OCI-LY3 (cell line): ENCODE measurements at regions not wholly inside any gene's neighbourhood (a gene's known extent, or its start where the extent isn't known, plus 50 kb on each side); places are given as distances from the start of the nearest gene placed in this dataset.

Source experiments
- H2AFZ ChIP-seq: fragments of 200-600, 300-600 bp; shearing (Covaris generic); 2 replicates; pipeline ENCODE4 v1.6.0; 2014; ENCODE audit warnings: antibody characterized with exemption, low read depth, low read length
- H3K27ac ChIP-seq: fragments of 200-600, 300-600 bp; sonication (generic); 2 replicates; pipeline ENCODE4 v1.5.1; 2014; ENCODE audit warnings: mild to moderate bottlenecking, low read length, moderate library complexity, mixed read lengths
- H3K27me3 ChIP-seq: fragments of 200-600, 300-600 bp; sonication (generic); 2 replicates; pipeline ENCODE4 v1.6.1; 2014; ENCODE audit warnings: low read depth, low read length, mixed read lengths
- H3K36me3 ChIP-seq: fragments of 200-600, 300-600 bp; sonication (generic); replicated peaks from 2 replicates; pipeline ENCODE3; 2014; ENCODE audit warnings: low read depth, low read length, mixed read lengths
- H3K4me1 ChIP-seq: fragments of 300-600, 200-600 bp; sonication (generic); 2 replicates; pipeline ENCODE4 v1.6.1; 2014; ENCODE audit warnings: low read length, mixed read lengths
- H3K4me2 ChIP-seq: fragments of 200-600, 300-600 bp; sonication (generic); 2 replicates; pipeline ENCODE4 v1.6.1; 2014; ENCODE audit warnings: low read length, mixed read lengths
- H3K4me3 ChIP-seq: fragments of 300-600, 200-600 bp; sonication (generic); 2 replicates; pipeline ENCODE4 v1.5.1; 2014; ENCODE audit warnings: antibody characterized with exemption, mild to moderate bottlenecking, low read length, moderate library complexity
- H3K79me2 ChIP-seq: fragments of 300-600, 200-600 bp; shearing (Covaris generic); 2 replicates; pipeline ENCODE4 v1.6.1; 2014; ENCODE audit warnings: mild to moderate bottlenecking, low read length, mixed read lengths
- H3K9ac ChIP-seq: fragments of 300-600, 200-600 bp; shearing (Covaris generic); 2 replicates; pipeline ENCODE4 v1.6.0; 2014; ENCODE audit warnings: mild to moderate bottlenecking, low read length, moderate library complexity
- H3K9me3 ChIP-seq: fragments of 200-600, 300-600 bp; shearing (Covaris generic); 2 replicates; pipeline ENCODE4 v1.6.1; 2014; ENCODE audit warnings: low read length, mixed read lengths; ENCODE audit not compliant: insufficient read depth
- H4K20me1 ChIP-seq: fragments of 200-600, 300-600 bp; sonication (generic); 2 replicates; pipeline ENCODE4 v1.6.1; 2016; ENCODE audit warnings: low read length, mixed read lengths; ENCODE audit not compliant: insufficient read depth
- CTCF ChIP-seq: fragments of 200-600, 300-600 bp; sonication (generic); IDR thresholded peaks from 2 replicates; pipeline ENCODE4 v1.5.1; 2014; ENCODE audit warnings: antibody characterized with exemption, low read length, low read depth
- EZH2phosphoT487 ChIP-seq: fragments of 200-600 bp; shearing (Covaris generic); IDR thresholded peaks from 2 replicates; pipeline ENCODE4 v1.6.1; 2018; ENCODE audit warnings: antibody characterized with exemption, mixed run types, low read depth

DNA sequence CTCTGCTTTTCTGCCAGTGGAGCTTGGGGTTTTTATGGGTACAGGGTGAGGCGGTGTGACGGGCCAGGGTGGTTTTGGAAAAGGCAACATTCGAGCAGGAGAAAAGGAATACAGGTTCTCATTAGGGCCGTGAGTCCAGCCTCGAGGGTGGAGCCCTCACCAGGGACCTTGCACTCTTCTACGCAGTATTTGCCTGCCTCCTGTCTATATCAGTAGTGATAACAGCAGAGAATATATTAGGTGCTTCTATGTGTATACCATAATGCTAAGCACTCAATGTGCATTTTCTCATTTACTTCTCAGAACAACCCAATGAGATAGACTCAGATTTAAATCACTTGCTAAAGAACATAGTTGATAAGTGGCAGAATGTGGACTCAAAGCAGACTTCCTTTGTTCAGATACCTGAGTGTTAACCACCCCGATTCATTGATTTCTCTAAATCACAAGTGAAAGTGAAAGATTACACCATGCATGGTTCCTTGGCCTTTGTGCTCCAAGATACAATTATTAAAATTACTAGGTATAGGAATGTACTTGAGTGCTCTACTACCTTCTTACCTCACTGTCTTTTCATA is 403.9 kb downstream of the PCDH7 start:
- Histone ChIP-seq H3K4me3 (no peak overlapping the region), H3K27ac (no peak overlapping the region), H3K4me1 (no peaks in the 10 kb centered on the region), H3K79me2 (no peaks in the 10 kb centered on the region), H2AFZ (peak overlapping the region; percentile 20; the same call in 1 of the 2 replicates), H4K20me1 (no peaks in the 10 kb centered on the region), H3K36me3 (no peaks in the 10 kb centered on the region), H3K9me3 (no peaks in the 10 kb centered on the region), H3K4me2 (0 out of 2 replicates have a peak overlapping the region, but pooled peaks have one; percentile 12), H3K27me3 (no peaks in the 10 kb centered on the region), H3K9ac (no peak overlapping the region)
- no peak for TF ChIP-seq CTCF
- no peak for TF ChIP-seq EZH2phosphoT487

DNA sequence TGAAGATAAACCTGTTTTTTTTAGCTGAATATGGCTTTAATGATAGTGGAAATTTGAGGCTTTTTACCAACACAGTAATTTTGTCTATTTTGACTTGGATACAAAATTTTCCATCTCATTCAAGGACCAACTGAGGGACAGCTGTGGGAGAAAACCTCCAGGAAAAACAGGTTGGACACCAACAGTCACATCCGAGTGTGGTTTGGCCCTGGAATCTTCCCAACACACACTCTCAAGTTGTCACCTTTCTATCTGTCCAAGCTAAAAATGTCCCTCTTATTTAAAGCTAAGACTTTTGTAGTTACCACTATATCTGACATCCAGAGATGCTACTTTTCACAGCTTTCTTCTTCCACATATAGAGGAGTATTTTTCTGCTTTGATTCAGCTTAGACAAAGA is 404.9 kb downstream of the PCDH7 start:
- TF ChIP-seq EZH2phosphoT487 (no peak), CTCF (no peak)
- no peaks in the 10 kb centered on the region for H3K4me1 ChIP-seq

DNA sequence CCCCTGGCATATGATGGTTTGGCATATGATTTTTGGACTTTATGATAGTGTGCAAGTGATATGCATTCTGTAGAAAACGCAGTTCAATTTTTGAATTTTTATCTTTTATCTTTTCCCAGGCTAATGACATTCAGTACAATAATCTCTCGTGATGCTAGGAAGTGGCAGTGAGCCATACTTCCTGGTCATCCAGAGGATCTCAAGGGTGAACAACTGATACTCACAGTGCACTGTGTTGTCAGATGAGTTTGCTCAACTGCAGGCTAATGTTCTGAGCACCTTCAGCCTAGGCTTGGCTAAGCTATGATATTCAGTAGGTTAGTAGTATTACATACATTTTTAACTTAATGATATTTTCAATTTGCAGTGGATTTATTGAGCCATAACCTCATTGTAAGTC is 405.3 kb downstream of the PCDH7 start:
- TF ChIP-seq EZH2phosphoT487: no peak
- no peak for TF ChIP-seq CTCF
- H3K27me3 ChIP-seq: no peaks in the 10 kb centered on the region
- no peak overlapping the region for H3K9ac ChIP-seq
- H4K20me1 ChIP-seq: no peaks in the 10 kb centered on the region
- no peak overlapping the region for H3K27ac ChIP-seq
- H3K4me2 ChIP-seq: no peak overlapping the region
- H3K9me3 ChIP-seq: no peaks in the 10 kb centered on the region
- no peaks in the 10 kb centered on the region for H3K79me2 ChIP-seq
- no peak overlapping the region for H3K4me3 ChIP-seq
- no peak overlapping the region for H2AFZ ChIP-seq
- H3K36me3 ChIP-seq: no peaks in the 10 kb centered on the region
- H3K4me1 ChIP-seq: no peaks in the 10 kb centered on the region

More for the DNA sequence above, 404.9 kb downstream of the PCDH7 start:
- Histone ChIP-seq H3K27ac (no peak overlapping the region), H3K4me2 (no peak overlapping the region), H3K9ac (no peak overlapping the region), H3K79me2 (no peaks in the 10 kb centered on the region), H2AFZ (no peak overlapping the region), H3K4me3 (no peak overlapping the region), H4K20me1 (no peaks in the 10 kb centered on the region), H3K9me3 (no peaks in the 10 kb centered on the region), H3K36me3 (no peaks in the 10 kb centered on the region), H3K27me3 (no peaks in the 10 kb centered on the region)

DNA sequence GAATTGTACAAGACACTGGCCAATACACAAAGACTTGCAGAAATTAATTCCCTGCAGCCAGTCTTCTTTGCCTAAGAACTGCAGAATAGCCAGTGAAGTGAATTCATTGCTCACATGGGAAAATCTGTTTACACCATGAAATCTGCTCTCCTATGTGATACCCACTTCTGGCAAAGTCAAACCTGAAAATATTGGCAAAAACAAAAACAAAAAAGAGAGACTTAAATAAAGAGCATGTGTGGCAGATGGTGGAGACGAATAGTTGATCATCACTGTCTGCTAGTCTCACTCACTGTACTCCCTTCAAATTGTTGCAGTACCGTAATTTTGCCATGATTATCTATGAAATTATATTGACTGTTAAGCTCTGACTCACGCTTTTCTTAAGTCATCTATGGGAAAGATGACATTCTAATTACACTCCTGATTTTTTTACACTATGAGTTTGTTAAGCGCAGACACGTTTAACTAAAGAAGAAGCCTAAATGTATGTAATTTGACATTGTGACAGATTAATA is 406.8 kb downstream of the PCDH7 start:
- H3K4me2 ChIP-seq: no peak overlapping the region
- TF ChIP-seq CTCF (no peak), EZH2phosphoT487 (no peak)

More for the DNA sequence above, 406.8 kb downstream of the PCDH7 start:
- H3K27ac ChIP-seq: no peak overlapping the region
- no peaks in the 10 kb centered on the region for H3K4me1 ChIP-seq
- H3K36me3 ChIP-seq: no peaks in the 10 kb centered on the region
- no peak overlapping the region for H2AFZ ChIP-seq
- no peak overlapping the region for H3K9ac ChIP-seq
- H3K4me3 ChIP-seq: no peak overlapping the region
- H3K27me3 ChIP-seq: no peaks in the 10 kb centered on the region
- no peaks in the 10 kb centered on the region for H3K79me2 ChIP-seq
- no peaks in the 10 kb centered on the region for H3K9me3 ChIP-seq
- H4K20me1 ChIP-seq: no peaks in the 10 kb centered on the region
